HG02623 (cell line): ENCODE measurements at regions not wholly inside any gene's neighbourhood (a gene's known extent, or its start where the extent isn't known, plus 50 kb on each side); places are given as distances from the start of the nearest gene placed in this dataset.
"Not testable (repeated sequence)": the region's sequence is repeated elsewhere in the genome, so short reads cannot be mapped to it uniquely, and the experiment has no call there.

Experiments used
- ATAC-seq: cut with Tn5 transposase; IDR thresholded peaks from one replicate; pipeline ENCODE4 v1.9.1; 2021; ENCODE audit warnings: moderate library complexity; ENCODE audit not compliant: unreplicated experiment

DNA sequence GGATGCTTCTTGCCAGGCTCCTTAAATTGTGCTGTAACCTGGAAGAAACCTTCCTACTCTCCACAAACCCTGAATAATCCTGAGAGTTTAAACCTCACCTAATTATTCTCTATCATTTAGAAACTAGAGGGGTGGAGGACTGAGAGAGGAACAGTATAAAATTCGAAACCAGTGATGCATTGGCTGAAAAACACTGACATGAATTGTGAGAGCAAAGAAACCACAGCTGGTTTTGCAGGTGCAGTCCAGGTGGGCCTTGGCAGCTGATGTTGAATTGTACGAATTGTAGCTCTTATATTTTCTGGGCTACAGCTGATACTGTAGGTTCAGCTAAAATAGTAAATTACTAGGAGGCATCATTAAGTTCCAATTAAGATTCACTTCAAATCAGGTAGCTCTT lies 227.0 kb upstream of the SLITRK5 start:
- ATAC-seq: no peak

DNA sequence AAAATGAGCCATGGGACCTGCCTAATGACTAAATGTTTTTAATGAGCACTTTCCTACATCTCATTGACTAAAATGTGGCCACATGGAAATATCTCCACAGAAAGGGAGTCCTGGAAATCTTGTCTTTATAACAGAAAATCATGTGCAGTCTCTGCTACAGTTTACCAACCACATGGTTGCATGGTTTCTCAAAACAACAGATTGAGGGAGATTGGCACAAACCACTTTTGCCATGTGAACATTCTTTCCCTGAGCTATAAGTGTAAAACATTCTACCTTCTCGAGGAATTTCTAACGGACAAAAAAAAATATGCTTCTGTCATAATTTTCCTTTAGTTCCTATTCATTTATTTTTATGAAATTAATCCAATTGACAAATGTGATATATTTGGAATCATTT lies 218.9 kb upstream of the SLITRK5 start:
- ATAC-seq: no peak

DNA sequence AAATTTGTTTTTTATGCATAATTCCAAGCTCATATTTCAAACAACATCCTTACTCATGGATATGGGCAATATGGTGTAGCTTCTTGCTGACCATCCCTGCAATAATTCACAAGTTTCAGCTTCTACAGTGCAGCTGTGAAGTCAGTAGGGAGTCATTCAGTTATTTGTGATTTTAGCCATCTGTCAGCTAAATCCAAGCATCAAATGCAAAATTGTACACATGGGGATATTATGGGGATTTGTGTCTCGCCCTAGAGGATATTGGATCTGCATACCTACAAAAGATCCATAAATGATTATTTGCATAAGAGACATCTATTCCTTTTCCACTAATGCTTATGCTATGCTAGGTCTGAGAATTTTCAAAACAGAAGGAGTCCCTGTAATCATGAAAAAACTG lies 217.9 kb upstream of the SLITRK5 start:
- no peak for ATAC-seq

DNA sequence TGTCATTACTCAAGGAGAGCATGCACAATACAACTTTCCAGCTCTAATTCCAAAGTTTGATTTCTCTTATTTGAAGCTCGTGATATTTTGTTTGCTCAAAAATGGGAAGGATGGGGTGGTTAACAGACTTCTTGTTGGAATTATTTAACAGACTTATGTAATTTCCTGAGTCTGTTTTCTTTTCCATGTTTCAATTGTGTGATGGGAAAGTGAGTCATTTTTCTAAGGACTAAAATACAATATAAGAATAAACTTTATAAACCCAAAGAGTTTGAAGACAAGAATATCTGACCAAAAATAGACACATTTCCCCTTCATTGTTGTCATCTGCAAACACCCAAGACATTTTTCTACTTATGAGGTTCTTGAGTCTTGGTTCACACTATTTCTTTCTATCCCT lies 211.8 kb upstream of the SLITRK5 start:
- no peak for ATAC-seq

DNA sequence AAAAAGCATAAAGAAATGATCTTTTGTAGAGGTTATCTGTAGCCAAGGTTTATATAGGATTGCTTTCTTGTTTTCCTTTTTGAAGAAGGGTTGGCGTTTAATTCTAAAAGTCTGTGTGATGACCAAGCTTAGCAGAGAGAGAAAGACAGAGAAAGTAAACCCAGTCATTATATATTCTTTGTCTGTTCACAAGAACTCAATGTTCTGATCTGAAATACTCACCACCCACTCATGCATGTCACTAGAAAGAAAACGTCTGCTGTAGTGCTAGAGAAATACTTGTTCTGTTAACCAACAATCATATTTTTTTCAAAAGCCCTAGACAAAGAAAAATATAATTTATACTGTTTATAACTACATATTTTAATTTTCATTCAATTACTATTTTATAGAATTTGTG lies 173.7 kb upstream of the SLITRK5 start:
- ATAC-seq: no peak

DNA sequence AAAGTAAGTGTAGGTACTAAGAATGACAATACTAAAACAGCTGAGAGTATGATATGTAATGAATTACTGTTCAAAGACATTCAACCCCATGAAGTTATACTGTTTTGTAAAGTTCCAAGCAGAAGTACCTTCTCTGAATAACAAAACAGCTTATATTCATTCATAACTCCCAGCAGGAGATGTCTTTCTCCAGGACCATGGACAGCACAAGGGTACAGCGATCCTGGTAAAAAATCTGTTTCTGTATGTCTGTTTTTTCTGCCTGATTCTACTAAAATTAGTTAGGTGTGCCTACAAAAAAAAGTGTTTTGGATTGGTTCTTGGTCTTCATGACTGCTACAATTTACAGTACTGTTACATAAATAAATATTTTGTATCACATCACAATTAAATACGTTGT lies 172.5 kb upstream of the SLITRK5 start:
- no peak for ATAC-seq

DNA sequence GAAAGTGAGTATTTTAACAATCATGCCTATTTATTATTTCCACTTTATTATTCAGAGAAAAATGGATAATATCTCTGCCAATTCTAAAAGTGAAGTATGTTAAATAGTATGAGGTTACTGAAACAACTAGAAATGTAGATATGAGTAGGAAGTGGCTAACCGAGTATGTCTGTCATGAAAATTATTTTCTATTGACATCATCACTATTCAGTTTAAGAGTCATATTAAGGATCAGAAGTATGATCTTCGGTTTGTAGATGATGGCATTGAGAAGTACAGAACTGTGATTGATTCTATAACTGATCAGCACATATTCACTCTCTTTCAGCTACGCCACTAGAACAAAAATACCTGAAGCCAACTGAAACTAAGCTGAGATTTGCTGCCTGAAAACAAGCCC lies 146.4 kb upstream of the SLITRK5 start:
- no peak for ATAC-seq

DNA sequence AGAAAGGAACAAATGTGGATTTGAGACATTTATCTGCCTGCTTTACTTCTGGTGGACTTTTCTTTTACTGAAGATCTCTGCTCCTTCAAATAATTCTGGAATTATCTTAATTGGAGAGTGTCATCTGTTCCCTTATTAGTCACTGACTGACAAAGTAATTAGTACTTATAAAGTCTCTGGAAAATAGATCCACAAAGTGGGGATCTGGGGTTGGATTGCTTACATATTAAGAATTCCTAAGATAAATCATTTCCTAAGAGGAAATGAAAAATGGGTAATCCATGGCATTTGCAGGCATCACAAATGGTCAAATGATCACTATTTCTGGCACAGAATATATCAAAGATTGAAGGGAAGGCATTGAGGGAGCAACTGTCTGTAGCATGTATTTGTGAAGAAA lies 137.4 kb upstream of the SLITRK5 start:
- ATAC-seq: no peak

DNA sequence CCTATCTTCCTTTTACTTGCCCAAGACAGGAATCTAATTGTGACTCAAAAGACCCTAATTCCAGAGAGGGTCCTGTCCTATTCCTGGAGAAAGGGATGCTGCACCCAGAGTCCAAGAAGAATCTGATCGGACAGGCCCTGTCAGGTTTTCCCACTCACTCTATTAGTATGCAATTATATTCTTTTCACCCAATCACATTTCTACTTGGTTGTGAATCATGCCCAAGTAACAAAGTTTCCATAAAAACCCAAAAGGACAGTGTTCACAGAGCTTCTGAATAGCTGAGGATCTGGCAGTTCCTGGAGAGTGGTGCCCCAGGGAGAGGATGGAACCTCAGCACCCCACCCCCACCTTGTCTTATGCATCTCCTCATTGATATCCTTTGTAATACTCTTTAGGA lies 135.3 kb upstream of the SLITRK5 start:
- no peak for ATAC-seq

DNA sequence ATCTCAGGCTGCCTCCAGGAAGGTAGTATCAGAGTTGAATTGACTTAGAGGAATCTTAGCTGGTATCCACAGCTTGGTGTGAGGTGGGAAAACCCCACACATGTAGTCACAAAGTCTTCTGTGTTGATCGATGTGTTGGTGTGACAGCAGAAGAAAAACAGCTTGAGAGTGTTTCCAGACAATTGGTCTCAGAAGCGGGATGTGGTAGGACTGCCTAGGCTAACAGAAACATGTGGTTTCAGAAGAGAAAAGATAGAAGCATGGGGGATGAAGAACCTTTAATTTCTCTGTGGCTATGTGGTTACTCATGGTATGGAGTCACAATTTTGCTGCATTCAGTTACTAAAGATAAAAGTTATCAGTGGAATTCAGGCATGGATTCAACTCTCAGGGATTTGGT lies 134.7 kb upstream of the SLITRK5 start:
- ATAC-seq: no peak

DNA sequence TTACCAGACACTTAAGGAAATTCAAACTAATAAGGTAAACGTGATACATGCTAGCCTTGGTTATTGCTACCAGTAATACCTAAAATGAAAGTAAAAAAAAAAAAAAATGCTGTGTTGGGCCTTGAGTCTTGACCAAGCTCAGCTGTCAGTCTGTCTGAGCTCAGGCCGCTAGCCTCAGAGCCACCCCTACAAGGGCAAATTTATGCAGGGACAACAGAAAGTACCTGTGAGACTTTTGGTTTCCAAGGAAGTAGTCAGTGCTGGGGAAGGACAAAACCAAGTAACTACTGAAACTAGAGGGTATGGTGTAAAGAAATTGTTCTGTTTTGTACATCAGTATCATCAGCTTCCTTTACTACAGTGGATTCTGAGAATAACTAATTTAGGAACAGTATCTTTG lies 134.3 kb upstream of the SLITRK5 start:
- peak; percentile 59 for ATAC-seq

DNA sequence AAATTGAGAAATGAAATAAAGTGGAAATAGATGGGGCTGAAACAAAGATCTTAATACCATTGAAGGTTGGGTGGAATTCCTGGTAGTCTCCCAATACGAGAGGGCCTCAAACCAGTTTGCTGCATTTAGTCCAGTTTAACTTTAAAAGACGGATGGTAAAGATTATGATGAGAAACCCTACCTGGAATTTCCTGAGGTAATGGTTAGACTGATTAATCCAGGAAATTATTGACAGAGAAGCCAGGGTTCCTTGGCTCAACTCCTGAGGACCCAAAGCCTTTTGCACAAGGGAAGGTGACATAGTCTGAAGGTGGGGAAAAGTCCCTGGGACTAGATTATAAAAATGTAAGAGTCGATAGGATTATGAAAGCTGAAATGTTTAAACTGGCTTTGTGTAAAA lies 133.2 kb upstream of the SLITRK5 start:
- no peak for ATAC-seq

DNA sequence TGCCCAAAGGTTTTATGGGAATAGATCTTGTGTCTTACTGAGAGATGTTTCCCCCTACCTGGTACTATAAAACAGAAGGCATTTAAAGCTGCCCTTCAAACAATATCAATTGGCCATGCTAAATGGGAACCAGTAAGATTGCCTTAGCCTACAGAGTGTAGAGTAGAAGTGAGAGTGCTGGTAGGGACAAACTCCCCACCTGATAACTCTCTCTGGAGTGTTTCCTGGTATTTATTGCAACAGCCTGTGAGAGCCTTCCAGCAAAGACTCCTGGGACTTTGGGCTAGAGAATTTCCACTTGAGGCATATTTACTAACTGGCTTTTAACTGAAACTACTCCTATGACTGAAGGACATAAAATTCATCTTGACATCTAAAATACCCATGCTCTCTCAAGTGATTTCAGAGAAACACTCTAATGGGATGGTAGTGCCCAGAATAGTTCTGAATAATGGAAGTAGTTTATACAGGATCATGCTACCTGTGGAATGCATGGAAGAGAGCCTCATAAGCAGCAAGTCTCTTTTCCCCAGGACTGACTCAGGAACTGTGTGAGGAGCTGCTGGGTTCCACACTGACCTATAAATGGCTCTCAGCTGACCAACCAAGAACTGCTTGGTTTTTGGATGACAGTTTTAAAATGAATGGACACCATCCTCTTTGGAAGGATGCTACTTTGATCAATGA lies 132.7 kb upstream of the SLITRK5 start:
- ATAC-seq: no peak

DNA sequence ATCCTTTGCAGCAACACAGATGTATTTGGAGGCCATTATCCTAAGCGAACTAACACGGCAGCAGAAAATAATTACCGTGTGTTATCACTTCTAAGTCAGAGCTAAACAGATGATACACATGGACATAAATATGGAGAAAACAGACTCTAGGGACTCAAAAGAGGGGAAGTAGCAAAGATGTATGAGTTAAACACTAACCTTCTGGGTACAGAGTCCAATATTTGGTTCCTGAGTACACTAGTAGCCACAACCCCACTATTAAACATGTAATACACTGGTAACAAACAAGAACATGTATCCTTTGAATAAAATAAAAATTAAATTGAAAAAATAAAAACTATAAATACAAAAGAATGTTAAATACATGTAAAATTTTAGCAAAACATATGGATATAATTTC lies 118.0 kb upstream of the SLITRK5 start:
- ATAC-seq: no peak

DNA sequence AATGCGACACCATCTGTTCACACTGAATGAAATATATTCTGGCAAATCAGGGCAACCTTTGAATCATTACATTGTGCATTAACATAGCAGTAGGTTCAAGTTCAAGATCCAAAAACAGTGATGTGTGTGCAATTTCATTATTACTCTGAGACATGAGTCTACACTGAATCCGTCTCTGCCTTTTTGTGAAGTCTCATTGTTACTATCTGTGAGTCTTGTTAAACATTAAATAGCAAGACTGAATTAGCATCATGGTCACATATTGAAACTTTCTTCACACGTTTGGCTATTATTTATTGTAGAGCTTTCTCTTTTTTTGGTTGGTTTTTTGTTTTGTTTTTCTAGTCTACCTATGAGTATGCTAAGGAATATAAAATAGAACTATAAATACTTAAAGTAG lies 117.1 kb upstream of the SLITRK5 start:
- ATAC-seq: no peak

DNA sequence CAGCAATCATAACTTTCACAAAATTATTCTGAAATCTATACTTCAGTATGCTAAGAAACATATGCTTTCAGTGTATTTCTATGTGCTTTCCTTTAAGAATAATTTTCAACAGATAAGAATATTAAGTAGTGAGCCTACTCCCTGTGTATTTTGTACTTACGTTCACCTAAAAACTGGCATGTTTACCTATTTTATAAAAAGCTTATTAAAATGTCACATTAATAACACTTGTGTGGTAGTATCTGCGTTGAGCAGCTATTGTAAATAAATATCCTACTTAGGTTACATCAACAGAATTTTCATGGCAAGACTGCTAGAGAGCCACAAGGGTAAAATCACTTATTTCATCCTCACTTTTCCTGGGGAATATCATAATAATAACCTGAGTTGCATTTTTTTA lies 113.4 kb upstream of the SLITRK5 start:
- ATAC-seq: no peak

DNA sequence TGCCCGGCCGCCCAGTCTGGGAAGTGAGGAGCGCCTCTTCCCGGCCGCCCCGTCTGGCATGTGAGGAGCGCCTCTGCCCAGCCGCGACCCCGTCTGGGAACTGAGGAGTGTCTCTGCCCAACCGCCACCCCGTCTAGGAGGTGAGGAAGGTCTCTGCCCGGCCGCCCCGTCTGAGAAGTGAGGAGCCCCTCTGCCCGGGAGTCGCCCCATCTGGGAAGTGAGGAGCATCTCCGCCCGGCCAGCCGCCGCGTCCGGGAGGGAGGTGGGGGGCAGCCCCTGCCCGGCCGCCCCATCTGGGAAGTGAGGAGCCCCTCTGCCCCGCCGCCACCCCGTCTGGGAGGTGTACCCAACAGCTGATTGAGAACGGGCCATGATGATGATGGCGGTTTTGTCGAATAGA lies 109.6 kb upstream of the SLITRK5 start:
- not testable (repeated sequence) for ATAC-seq

DNA sequence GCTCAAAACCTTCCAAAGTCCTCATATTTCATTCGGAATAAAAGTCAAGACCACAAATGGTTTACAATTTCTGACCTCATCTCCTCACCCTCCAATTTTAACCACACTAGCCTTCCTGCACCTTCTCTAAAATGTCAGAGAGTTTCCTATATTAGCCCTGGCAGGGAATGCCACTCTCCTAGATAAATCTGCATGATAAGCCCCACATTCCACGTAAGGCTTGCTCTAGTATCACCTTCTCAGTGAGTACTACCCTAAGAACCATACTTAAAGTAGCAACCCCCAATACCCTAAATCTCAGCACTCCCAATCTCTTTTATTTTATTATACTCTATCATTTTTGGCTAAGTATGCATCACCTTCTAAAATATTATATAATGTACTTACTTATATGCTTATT lies 100.5 kb upstream of the SLITRK5 start:
- ATAC-seq: no peak

DNA sequence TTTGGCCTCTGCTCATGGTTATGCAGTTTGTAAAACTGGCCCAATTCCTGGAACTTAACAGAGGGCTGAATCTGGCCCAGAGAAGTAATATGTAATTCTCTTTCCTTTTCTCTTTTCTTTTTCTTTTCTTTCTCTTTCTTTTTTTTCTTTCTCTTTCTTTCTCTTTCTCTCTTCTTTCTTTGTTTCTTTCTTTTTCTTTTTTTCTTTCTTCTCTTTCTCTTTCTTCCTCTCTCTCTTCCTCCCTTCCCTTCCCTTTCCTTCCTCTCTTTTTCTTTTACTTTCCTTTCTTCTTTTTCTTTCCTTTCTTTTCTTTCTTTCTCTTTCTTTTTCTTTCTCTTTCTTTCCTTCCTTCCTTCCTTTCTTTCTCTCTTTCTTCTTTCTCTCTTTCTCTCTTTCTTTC lies 88.8 kb upstream of the SLITRK5 start:
- ATAC-seq: no peak

DNA sequence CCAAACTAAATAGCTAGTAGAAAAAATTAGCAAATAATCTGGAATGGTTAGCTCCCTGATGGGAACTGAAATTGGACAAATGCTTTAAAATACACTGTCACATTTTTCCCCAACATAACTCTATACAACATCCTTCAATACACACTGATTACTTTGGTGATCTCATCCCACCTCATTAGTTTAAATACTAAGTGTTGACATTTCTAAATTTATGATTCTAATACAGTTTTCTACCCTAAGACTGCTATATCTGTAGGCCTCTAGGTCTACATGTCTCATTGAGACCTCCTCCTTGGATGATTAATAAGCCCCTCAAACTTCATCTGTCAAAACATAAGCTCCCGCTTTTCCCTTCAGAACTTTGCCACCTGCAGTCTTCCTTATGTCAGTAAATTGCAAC lies 80.7 kb upstream of the SLITRK5 start:
- ATAC-seq: no peak

DNA sequence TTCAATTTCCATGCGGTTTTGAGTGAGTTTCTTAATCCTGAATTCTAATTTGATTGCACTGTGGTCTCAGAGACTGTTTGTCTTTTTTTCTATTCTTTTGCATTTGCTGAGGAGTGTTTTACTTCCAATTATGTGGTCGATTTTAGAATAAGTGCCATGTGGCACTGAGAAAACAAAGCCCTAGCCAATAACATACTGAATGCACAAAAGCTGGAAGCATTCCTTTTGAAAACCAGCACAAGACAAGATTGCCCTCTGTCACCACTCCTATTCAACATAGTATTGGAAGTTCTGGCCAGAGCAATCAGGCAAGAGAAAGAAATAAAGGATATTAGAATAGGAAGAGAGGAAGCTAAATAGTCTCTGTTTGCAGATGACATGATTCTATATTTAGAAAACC lies 66.7 kb upstream of the SLITRK5 start:
- ATAC-seq: not testable (repeated sequence)

DNA sequence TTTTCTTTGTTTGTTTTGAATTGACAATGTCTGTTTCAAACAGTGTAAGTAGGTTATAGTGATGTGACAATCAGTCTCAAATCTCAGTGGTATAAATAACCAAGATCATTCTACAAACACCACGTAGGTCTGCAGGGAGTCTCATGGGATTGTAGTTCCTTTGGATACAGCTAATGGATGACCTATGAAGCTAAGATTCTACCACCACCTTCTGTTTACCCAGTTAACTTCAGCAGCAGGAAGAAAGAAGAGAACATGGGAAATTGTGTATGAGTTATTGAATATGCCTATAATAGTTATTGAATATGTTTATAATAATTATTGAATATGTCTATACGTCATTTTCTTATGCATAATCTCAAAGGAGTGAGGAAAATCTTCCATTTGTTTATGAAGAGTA lies 63.9 kb upstream of the SLITRK5 start:
- ATAC-seq: no peak

DNA sequence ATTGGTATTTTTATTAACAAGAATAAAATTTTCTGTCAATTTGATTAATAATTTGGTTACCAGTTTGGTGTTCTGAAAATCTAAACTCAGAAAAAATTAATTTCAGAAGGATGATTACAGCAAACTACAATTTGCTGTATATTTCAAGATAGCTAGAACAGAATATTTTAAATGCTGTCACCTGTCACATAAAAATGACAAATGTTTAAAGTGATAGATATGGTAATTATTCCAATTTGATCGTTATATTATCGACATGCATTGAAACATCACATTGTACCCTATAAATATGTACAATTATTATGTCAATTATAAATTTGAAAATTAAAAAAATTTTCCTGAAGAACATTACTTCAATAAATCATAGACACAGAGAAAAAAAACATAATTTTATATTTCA lies 56.9 kb upstream of the SLITRK5 start:
- ATAC-seq: no peak
